NCI-H2029 (cell line): ENCODE measurements at regions not wholly inside any gene's neighbourhood (a gene's known extent, or its start where the extent isn't known, plus 50 kb on each side); places are given as distances from the start of the nearest gene placed in this dataset.

Source experiments
- DNase-seq: peaks from one replicate; lab custom pipeline; 2025; lab: John Stamatoyannopoulos, UW

DNA sequence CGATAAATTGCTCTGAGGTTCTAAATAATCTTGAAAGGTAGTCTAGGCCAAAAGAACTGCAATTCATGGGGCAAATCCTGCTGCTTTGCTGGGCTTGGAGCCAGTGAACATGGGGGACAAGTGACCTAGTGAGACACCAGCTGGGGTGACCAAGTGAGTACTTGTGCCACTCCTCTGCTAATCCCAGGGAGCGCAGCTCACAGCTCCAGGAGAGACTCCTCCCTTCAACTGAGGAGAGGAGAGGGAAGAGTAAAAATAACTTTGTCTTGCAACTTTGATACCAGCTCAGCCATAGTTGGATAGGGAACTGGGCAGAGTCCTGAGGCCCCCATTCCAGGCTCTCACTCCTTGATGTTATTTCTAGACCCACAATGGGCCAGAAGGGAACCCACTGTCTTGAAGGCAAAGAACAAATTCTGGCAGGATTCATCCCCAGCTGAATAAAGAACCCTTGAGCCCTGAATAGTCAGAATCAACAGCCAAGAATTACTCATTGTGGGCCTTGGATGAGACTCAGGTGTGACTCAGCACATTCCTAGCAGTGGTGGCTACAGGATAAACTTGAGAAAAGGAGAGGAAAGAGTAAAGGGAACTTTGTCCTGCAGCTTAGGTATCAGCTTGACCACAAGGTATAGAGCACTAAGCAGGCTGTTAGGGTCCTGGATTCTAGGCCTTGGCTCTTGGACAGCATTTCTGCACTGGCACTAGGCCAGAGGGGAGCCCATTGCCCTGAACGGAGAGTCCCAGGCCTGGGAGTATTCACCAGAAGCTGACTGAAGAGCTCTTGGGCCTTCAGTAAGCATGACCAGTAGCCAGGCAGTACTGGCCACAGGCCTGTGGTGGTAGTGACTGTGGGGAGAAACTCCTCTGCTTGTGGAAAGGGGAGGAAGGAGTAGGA is 288.3 kb upstream of the CDH18 start:
- no peak for DNase-seq

DNA sequence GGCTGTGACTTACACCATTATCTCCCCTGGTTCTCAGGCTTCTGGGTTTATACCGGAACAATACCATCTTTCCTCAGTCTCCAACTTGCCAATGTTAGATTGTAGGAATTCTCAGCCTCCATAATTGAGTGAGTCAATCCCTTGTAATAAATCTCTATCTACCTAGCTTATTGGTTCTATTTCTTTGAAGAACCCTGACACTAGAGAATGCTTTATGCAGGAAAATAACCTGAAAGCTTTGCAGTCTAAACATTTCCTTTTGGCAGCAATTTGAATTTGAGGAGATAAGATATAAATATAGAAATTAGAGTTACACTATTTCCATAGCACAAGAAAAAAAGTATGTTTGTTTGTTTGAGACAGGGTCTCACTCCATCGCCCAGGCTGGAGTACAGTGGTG is 278.1 kb upstream of the CDH18 start:
- no peak for DNase-seq

DNA sequence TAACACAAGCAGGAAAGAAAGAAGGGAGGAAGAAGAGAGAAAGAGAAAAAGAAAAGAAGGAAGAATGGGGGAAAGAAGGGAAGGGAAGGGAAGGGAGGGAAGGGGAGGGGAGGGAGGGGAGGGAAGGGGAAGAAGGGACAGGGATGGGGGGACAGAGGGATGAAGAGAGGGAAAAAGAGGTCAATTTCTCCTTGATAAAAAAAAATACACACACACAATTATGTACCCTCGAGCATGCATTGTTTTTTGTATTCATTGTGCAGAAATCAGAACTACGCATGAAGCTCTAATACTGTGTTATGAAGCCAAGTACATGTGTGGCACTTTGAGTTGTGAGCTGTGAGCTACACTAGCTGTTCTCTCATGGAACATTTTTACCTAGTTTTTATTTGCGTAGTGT is 274.9 kb upstream of the CDH18 start:
- DNase-seq, result no peak

DNA sequence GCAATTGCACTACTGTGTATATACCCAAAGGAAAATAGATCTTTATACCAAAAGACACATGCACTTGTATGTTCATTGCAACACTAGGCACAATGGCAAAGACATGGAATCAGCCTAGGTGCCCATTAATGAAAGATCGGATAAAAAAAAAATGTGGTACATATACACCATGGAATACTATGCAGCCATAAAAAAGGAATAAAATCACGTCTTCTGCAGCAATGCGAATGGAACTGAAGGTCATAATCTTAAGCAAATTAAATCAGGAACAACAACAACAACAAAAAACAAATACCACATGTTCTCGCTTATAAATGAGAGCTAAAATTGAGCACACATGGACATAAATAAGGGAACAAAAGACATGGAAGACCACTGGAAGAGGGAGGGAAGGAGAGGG is 266.7 kb upstream of the CDH18 start:
- no peak for DNase-seq

GRCh38 chr5:20248118-20248517 is 260.1 kb upstream of the CDH18 start:
- no peak for DNase-seq

DNA sequence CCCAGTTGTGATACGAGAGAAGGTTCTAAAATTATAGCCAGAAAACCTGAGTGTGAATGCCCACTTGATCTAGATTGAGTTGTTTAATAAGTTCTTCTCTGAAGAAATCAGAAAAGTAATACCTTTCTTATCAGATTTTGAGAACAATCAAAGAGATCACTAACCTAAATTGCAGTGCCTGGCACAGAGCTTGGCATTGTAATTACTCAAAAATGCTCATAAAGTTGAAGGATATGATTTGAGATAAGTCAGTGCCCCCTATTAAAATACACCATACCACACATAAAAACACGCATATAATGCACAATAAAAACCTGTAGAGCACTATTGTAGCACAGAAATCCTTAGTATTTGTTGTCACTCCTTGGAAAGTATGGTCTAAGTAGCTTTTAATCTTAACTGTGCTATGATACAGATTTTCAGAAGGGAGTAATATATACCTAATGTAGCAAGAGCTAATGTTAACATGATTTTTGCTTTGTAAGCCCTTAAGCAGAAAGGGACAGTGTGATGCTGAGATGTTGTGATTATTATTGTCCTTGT is 257.5 kb upstream of the CDH18 start:
- no peak for DNase-seq

DNA sequence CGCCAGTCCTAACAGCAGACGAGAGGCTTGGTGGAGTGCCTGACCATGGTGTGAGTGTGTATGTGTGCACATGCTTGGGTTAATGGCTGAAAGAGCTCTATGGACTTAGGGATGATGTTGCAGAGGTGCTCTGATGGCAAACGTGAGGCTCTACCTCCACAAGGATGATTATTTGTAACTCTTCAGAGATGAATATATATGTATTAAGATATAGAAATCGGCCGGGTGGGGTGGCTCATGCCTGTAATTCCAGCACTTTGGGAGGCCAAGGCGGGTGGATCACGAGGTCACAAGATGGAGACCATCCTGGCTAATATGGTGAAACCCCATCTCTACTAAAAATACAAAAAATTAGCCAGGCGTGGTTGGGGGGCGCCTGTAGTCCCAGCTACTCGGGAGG is 253.4 kb upstream of the CDH18 start:
- DNase-seq, result no peak

GRCh38 chr5:20231040-20231439 is 243.0 kb upstream of the CDH18 start:
- DNase-seq, result no peak

GRCh38 chr5:20230010-20230409 is 242.0 kb upstream of the CDH18 start:
- no peak for DNase-seq

- no peak for DNase-seq
Measured at GRCh38 chr5:20229303-20230005, 241.5 kb upstream of the CDH18 start.

DNA sequence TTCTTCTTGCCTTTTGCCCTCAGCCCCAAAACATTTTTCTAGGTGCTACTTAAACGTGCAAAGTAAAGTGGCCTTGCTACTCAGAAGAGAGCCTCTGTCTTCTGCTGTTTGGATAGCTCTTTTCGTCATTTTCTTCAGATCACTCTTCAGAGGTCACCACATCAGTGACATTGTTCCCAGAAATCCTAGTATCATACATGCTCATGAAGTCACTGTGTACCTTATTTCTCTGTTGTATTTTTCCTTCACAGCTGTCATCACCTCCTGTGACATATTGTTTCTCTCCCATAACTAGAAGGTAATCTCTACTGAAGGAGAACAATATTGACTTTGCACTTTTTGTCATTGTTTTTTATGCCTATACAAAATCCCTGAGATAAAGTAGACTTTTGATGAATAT is 237.0 kb upstream of the CDH18 start:
- no peak for DNase-seq

DNA sequence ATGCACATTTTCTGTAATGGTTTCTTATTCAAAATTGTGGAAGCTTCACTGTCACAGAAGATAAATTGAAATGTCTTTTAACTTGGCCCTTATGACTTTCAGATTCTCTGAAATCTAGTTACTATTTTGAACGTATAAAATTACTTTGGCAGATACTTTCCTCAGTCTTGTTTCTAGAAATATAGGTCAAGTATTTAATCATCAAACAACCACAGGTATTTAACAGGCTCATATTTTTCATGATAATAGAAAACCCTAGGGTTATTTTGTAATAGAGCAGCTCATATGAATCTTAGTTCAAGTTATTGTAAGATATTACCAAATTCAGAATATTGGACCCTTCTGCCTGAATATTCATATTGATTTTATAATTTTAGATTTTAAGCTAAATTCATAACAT is 236.0 kb upstream of the CDH18 start:
- no peak for DNase-seq

DNA sequence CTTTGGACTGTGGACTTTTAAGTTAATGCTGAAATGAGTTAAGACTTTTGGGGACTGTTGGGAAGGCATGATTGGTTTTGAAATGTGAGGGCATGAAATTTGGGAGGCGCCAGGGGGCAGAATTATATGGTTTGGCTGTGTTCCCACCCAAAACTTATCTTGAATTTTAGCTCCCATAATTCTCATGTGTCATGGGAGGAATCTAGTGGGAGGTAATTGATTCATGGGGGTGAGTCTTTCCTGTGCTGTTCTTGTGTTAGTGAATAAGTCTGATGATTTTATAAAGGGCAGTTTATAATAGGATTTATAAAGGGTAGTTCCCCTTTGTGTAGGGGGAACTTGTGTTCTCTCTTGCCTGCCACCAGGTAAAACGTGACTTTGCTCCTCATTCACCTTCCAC is 235.5 kb upstream of the CDH18 start:
- DNase-seq, result no peak

DNA sequence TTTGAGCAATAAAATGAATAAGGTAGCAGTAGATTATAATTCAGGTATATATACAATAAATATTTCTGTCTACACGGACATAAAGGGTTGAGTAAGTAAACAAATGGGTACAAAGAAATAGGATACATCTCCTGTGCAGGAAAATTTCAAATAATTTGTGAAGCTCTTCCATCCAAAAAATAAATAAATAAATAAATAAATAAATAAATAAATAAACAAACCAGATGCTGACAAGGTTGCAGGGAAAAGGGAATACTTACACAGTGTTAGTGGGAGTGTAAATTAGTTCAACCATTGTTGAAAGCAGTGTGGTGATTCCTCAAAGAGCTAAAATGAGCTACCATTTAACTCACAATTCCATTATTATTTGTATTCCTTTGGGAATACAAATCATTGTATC is 227.3 kb upstream of the CDH18 start:
- no peak for DNase-seq

- no peak for DNase-seq
Measured at GRCh38 chr5:20213803-20214202, 225.8 kb upstream of the CDH18 start.

DNA sequence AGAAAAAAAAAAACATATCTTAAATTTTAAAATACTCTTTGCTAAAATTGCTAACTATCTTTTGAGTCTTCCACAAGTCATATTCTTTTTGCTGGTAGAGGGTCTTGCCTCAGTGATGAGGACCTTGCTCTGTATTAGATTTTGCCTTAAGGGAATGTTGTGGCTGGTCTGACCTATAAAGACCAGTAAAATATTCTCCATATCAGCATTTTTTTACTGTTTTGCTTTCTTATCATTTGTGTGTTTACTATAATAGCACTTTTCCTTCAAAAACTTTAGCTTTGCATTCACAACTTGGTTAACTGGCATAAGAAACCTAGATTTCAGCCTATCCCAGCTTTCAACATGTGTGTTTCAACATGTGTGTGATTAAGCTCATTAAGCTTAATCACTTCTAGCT is 224.7 kb upstream of the CDH18 start:
- DNase-seq, result no peak

GRCh38 chr5:20166456-20166855 is 178.5 kb upstream of the CDH18 start:
- no peak for DNase-seq

DNA sequence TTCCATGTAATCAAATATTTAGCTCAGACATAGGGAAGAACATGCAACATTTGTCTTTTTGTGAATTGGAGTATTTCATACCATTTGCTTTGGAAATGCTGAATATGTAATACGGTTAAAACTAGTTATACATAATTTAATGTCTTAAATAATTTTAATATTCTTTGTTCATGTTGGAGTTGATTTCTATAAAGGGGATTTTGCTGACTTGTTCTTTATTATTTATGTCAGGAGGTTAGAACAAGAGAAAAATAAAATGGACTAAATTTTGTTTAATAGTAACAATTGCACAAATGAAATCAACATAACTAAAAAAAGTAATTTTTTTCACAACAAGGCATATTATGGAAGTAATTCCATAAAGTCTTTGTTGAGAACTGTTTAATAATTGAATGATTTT is 170.0 kb upstream of the CDH18 start:
- no peak for DNase-seq

DNA sequence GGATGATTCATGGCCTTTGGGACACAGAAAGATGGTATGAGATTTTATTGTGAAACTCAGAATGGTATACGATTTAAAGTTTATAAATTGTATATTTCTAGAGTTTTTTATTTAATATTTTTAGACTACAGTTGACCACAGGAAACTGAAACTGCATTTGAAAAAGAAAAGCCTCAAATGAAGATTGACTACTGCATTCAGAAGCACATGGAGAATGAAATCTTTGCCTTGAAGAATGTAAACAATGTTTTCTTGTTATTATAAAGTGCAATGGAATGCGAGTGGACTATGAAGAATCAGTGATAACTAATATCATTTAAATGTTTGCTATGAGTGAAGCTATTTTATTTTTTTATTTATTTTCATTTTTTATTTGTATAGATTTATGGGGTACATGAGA is 169.1 kb upstream of the CDH18 start:
- no peak for DNase-seq

DNA sequence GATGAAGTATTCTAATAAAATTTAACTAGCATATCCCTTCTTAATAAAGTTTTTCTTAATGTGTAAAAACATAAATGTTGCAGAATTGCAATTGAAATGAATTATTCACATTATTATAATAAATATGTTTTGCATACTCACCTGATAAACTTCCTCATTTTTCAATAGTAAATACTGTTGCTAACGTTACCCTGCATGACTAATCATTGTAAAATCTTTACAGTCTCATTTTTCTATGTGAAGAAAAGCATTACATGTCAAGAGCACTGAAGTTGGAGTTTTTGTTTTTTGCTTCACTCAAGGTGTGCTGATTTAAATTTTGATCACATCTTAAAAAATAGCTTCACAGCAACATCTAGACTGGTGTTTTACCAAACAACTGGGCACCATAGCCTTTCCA is 157.2 kb upstream of the CDH18 start:
- DNase-seq, result no peak

DNA sequence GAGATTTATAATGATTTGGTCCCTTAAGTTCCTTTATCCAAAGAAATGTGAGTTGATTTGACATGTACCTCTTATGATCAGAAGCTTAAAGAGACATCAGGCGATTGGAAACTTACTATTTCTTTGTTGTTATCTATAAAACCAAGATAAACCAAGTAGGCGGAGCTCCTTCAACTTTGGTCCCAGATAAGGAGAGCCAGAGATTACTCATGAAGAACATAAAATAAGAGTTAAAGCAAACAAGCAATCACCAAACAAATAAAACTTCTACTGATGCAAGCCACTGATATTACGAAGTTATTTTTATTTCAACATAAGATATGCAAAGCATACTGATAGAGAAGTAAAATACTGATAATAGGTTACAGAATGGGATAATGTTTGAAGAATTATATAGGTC is 141.5 kb upstream of the CDH18 start:
- DNase-seq, result no peak

DNA sequence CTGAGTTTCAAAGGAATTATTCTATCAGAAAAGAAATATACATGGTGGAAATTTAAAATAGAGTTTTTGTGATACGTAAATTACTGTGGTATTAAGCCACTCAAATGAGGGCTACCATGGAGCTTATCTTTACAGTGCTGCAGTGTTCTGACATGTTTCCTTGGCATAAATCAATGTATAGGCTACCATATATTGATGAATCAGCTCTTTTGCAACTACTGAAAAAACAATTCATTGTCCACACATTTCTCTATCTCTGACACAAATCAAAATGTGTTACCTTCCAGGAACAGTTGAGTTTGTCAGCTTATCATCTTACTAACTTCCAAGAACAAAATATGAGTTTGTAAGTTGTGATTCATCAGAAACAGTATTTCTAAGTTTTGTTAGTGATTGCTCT is 140.3 kb upstream of the CDH18 start:
- no peak for DNase-seq

DNA sequence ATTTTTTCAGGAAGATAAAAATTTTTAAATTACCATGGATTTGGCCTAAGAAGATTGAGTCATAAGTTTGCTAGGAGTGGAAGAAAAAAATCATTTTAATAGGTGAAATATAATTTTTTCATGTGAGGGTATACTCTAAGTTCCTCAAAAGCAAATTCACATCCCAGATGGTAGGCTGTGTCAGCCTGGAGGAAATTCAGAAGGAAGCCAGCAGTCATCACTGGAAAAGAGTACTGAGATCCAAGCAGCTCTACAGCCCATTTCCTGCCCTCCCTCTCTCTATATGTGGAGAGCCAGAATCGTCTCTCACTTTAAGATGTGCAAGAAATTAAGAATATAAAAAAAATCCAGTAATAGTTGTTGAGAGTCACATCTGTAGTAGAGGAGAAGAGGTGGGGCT is 126.5 kb upstream of the CDH18 start:
- no peak for DNase-seq
